AG09309 (cell line): ENCODE measurements at regions not wholly inside any gene's neighbourhood (a gene's known extent, or its start where the extent isn't known, plus 50 kb on each side); places are given as distances from the start of the nearest gene placed in this dataset.

Experiments used
- DNase-seq: peaks from one replicate; pipeline ENCODE4 v3.0.0-alpha.2; 2010; ENCODE audit warnings: low read depth
- H3K4me3 ChIP-seq: 2 replicates; pipeline ENCODE4 v1.5.1; 2011; ENCODE audit warnings: mild to moderate bottlenecking, low read depth, low read length, moderate library complexity; ENCODE audit not compliant: control insufficient read depth
- TF ChIP-seq, protein P1 (sequence below): IDR thresholded peaks from 2 replicates; pipeline ENCODE4 v1.5.1; 2011; ENCODE audit warnings: mild to moderate bottlenecking, low read depth, low read length, inconsistent platforms; ENCODE audit not compliant: insufficient read depth, control insufficient read depth; ENCODE audit errors: missing control alignments

DNA sequence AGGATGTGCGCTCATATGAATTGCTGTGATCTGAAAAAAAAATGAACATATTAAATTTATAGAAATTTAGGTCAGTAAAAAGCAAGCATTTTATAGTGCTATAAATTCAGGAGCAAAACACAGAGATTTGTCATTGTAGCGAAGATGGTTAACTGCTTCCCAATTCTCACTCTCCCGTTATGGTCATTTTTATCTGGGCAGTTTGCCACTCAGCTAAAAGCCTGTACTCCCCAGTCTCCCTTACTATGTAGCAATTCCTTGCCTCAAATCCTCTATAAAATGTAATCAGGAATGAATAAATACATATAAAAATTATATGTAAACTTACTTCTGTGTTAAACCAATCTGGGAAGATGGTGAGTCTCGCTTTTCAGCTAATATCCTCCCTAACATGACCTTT, 471.5 kb downstream of the HINT1 start:
- DNase-seq, result no peak
- TF ChIP-seq, protein P1, sequence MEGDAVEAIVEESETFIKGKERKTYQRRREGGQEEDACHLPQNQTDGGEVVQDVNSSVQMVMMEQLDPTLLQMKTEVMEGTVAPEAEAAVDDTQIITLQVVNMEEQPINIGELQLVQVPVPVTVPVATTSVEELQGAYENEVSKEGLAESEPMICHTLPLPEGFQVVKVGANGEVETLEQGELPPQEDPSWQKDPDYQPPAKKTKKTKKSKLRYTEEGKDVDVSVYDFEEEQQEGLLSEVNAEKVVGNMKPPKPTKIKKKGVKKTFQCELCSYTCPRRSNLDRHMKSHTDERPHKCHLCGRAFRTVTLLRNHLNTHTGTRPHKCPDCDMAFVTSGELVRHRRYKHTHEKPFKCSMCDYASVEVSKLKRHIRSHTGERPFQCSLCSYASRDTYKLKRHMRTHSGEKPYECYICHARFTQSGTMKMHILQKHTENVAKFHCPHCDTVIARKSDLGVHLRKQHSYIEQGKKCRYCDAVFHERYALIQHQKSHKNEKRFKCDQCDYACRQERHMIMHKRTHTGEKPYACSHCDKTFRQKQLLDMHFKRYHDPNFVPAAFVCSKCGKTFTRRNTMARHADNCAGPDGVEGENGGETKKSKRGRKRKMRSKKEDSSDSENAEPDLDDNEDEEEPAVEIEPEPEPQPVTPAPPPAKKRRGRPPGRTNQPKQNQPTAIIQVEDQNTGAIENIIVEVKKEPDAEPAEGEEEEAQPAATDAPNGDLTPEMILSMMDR, result no peak
- H3K4me3 ChIP-seq, result no peak overlapping the region

DNA sequence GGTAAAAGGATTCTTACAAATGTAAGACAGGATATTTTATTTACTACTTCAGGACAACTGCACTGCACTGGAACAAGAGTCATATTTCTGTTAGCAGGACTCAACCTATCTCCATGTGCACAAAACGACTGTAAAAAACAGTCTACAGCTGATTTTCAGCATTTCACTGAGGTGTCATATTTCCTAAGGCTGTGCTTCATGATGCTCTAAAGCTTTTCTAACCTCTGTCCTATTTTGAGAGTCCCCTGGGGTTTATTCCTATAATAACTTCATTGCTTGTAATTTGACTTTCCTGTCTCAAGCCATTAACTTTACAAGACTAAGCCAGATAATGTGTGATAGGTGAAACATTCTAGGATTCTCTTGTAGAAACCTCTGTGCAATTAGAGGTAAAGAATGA, 472.3 kb downstream of the HINT1 start:
- no peak overlapping the region for H3K4me3 ChIP-seq
- DNase-seq, result peak; percentile 8
- TF ChIP-seq, protein P1, result no peak

DNA sequence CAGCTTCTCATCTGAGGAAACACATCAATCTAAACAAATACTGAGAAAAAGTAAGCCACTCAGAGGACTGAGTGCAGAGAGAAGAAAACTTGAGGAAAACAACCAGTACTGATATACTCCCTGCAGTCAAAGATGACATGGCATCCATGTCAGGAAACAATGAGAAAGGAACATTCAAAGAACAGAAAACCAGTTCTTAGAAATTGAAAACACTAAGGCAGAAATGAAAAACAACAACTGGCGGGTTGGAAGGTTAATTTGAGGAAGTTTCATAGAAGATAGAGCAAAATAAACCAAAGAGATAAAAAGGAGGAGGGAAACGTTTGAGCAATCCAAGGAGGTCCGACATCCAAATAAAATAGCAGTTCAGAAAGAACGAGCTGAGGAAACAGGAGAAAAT, 475.2 kb downstream of the HINT1 start:
- no peak overlapping the region for H3K4me3 ChIP-seq
- TF ChIP-seq, protein P1, result no peak

DNA sequence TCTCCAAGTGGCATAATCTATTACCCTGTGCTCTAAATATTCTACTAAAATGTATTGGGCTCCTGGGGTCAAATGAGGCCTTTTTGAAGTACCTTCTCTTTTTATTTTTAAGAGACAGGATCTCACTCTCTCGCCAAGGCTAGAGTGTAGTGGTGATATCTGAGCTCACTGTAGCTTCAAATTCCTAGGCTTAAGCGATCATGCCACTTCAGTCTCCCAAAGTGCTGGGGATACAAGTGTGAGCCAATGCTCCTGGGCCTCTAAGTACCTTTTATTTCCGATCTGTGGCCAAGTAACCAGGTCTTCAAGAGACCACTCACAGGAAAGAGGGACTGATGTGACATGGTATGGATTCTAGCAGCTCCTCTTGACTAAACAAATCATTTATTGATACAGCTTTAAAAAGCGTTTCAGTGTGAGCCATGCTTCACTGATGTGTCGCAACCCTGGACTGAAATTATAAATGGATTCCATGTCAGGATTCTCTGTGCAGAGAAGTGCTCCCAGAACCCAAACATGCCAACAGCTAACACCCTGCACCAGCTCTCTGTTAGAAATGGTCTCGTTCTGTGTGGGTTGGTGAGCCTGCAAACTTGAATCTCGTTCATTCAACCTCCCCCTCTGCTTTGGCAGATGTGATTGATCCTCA, 477.8 kb downstream of the HINT1 start:
- no peak overlapping the region for H3K4me3 ChIP-seq
- no peak for DNase-seq
- TF ChIP-seq, protein P1, result no peak

More for the DNA sequence above, 475.2 kb downstream of the HINT1 start:
- no peak for DNase-seq

DNA sequence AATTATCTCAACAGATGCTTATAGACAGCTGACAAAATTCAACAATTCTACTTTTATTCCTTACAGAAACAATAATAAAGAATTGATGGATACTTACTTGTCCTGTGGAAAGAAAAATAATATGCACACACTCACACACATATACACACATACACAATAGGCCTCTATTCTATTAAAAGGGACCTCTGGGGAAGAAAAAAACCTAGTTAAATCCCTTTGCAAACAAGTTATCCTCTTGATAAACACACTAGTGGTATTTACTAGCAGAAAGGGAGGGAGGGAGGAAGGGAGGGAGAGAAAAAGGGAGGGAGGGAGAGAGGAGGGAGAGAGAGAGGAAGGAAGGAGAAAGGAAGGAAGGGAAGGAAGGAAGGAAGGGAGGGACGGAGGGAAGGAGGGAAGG, 486.4 kb downstream of the HINT1 start:
- H3K4me3 ChIP-seq, result no peak overlapping the region
- TF ChIP-seq, protein P1, result no peak
- no peak for DNase-seq

DNA sequence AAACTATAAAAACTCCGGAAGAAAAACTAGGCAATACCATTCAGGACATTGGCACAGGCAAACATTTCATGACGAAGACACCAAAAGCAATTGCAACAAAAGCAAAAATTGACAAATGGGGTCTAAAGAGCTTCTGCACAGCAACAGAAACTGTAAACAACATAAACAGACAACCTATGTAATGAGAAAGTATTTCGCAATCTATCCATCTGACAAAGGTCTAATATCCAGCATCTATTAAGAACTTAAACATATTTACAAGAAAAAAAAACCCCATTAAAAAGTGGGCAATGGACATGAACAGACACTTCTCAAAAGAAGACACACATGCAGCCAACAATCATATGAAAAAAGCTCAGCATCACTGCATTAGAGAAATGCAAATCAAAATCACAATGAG, 498.6 kb downstream of the HINT1 start:
- no peak for DNase-seq
- H3K4me3 ChIP-seq, result no peak overlapping the region
- TF ChIP-seq, protein P1, result no peak
